GM12874 (cell line): ENCODE measurements at regions not wholly inside any gene's neighbourhood (a gene's known extent, or its start where the extent isn't known, plus 50 kb on each side); places are given as distances from the start of the nearest gene placed in this dataset.

ENCODE experiments used
- CTCF ChIP-seq: IDR thresholded peaks from 2 replicates; pipeline ENCODE4 v1.5.1; 2011; ENCODE audit warnings: low read depth, mild to moderate bottlenecking, control low read depth, low read length, moderate library complexity; ENCODE audit not compliant: insufficient read depth

- no peak for TF ChIP-seq CTCF
Observed at GRCh38 chr5:8481007-8481406, 612.1 kb downstream of the MTRR start.

GRCh38 chr5:8491254-8491653 is 622.3 kb downstream of the MTRR start:
- TF ChIP-seq CTCF, result no peak

- no peak for TF ChIP-seq CTCF
Observed at GRCh38 chr5:8493176-8493575, 624.2 kb downstream of the MTRR start.

- TF ChIP-seq CTCF, result no peak
Observed at GRCh38 chr5:8500426-8500825, 631.5 kb downstream of the MTRR start.

GRCh38 chr5:8505196-8505595 is 636.2 kb downstream of the MTRR start:
- no peak for TF ChIP-seq CTCF

- no peak for TF ChIP-seq CTCF
Observed at GRCh38 chr5:8508231-8508630, 639.3 kb downstream of the MTRR start.

GRCh38 chr5:8516356-8516755 is 647.4 kb downstream of the MTRR start:
- TF ChIP-seq CTCF, result no peak

GRCh38 chr5:8517456-8517855 is 648.5 kb downstream of the MTRR start:
- no peak for TF ChIP-seq CTCF
